HL-60 (cell line): ENCODE measurements at regions not wholly inside any gene's neighbourhood (a gene's known extent, or its start where the extent isn't known, plus 50 kb on each side); places are given as distances from the start of the nearest gene placed in this dataset.

Source experiments
- DNase-seq, 2 experiments: peaks; one replicate each; pipeline ENCODE4 v3.0.0-alpha.2; 2010 to 2020; ENCODE audit warnings: low read depth in 1 of 2, low spot score in 1 of 2
- H3K27ac ChIP-seq: fragments of 250-450 bp; sonication (Bioruptor Pico); replicated peaks from 2 replicates; pipeline ENCODE4 v1.5.1; 2020; ENCODE audit warnings: mild to moderate bottlenecking, moderate library complexity
- H3K27me3 ChIP-seq: fragments of 250-450 bp; sonication (Bioruptor Pico); 2 replicates; pipeline ENCODE4 v1.5.1; 2021; ENCODE audit warnings: mild to moderate bottlenecking, moderate library complexity; ENCODE audit not compliant: insufficient read depth, poor library complexity, severe bottlenecking
- H3K4me3 ChIP-seq: replicated peaks from 2 replicates; pipeline ENCODE4 v1.5.1; 2011; ENCODE audit warnings: mild to moderate bottlenecking, control low read depth, low read length; ENCODE audit not compliant: insufficient read depth
- CTCF ChIP-seq: IDR thresholded peaks from one replicate; pipeline ENCODE4 v1.5.1; 2011; ENCODE audit warnings: low read length, control low read depth, inconsistent platforms; ENCODE audit not compliant: insufficient read depth
- GABPA ChIP-seq: IDR thresholded peaks from 2 replicates; pipeline ENCODE4 v1.6.1; 2012; ENCODE audit warnings: low read depth
- POLR2AphosphoS5 ChIP-seq: IDR thresholded peaks from 2 replicates; pipeline ENCODE4 v1.6.1; 2012; ENCODE audit warnings: low read depth
- REST ChIP-seq: IDR thresholded peaks from 2 replicates; pipeline ENCODE4 v1.6.1; 2012; ENCODE audit warnings: low read depth; ENCODE audit not compliant: insufficient replicate concordance
- SPI1 ChIP-seq: IDR thresholded peaks from 2 replicates; pipeline ENCODE4 v1.6.1; 2012; ENCODE audit warnings: low read depth, mild to moderate bottlenecking, borderline replicate concordance

- no peak overlapping the region for H3K27ac ChIP-seq
- H3K27me3 ChIP-seq: no peaks in the 10 kb centered on the region
- H3K4me3 ChIP-seq: no peak overlapping the region
- TF ChIP-seq GABPA (no peak), SPI1 (no peak), POLR2AphosphoS5 (no peak), CTCF (no peak), REST (no peak)
- no peak for DNase-seq
These were observed 166.7 kb downstream of the RBFOX3 start for GRCh38 chr17:79444198-79444597.

- H3K27ac ChIP-seq: no peak overlapping the region
- TF ChIP-seq POLR2AphosphoS5 (no peak), REST (no peak), GABPA (no peak), SPI1 (no peak), CTCF (no peak)
- H3K27me3 ChIP-seq: no peaks in the 10 kb centered on the region
- no peak overlapping the region for H3K4me3 ChIP-seq
- DNase-seq: no peak
These were observed 167.8 kb downstream of the RBFOX3 start for GRCh38 chr17:79443026-79443425.

GRCh38 chr17:79441356-79442160 is 169.3 kb downstream of the RBFOX3 start:
- H3K27me3 ChIP-seq: no peaks in the 10 kb centered on the region
- H3K27ac ChIP-seq: no peak overlapping the region
- TF ChIP-seq GABPA (no peak), REST (no peak), CTCF (no peak), SPI1 (no peak), POLR2AphosphoS5 (no peak)
- H3K4me3 ChIP-seq: no peak overlapping the region
- DNase-seq: no peak
